ENCODE measurements at regions not wholly inside any gene's neighbourhood (a gene's known extent, or its start where the extent isn't known, plus 50 kb on each side); places are given as distances from the start of the nearest gene placed in this dataset.

- ChIA-PET CTCF (ENCODE audit: unreplicated experiment) (no interaction called here), POLR2A (no interaction called here)
- H3K79me2 ChIP-seq (ENCODE audit: insufficient read depth, low read depth, low read length) = no peaks in the 10 kb centered on the region
- H3K4me3 ChIP-seq (ENCODE audit: low read depth, low read length, poor library complexity, severe bottlenecking) = no peak overlapping the region
- DNase-seq (ENCODE audit: low spot score) = no peak
- no peaks in the 10 kb centered on the region for H3K9me3 ChIP-seq (ENCODE audit: low read length)
- TF ChIP-seq, protein P1, sequence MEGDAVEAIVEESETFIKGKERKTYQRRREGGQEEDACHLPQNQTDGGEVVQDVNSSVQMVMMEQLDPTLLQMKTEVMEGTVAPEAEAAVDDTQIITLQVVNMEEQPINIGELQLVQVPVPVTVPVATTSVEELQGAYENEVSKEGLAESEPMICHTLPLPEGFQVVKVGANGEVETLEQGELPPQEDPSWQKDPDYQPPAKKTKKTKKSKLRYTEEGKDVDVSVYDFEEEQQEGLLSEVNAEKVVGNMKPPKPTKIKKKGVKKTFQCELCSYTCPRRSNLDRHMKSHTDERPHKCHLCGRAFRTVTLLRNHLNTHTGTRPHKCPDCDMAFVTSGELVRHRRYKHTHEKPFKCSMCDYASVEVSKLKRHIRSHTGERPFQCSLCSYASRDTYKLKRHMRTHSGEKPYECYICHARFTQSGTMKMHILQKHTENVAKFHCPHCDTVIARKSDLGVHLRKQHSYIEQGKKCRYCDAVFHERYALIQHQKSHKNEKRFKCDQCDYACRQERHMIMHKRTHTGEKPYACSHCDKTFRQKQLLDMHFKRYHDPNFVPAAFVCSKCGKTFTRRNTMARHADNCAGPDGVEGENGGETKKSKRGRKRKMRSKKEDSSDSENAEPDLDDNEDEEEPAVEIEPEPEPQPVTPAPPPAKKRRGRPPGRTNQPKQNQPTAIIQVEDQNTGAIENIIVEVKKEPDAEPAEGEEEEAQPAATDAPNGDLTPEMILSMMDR (conservative IDR thresholded peaks at IDR 0.05; ENCODE audit: low read length) = no peak
- TF ChIP-seq EZH2phosphoT487 (IDR thresholded peaks at IDR 0.05; ENCODE audit: borderline replicate concordance, low read depth, low read length) = no peak
- intact Hi-C loops (cut with micrococcal nuclease; ENCODE audit: unreplicated experiment) = no loop called here
- no TSS peak for BruUV-seq (replicated peaks)
- H3K36me3 ChIP-seq (ENCODE audit: insufficient read depth, low read length) = no peaks in the 10 kb centered on the region
- H3K9me2 ChIP-seq (ENCODE audit: insufficient read depth, low read length) = no peaks in the 10 kb centered on the region
- no peak overlapping the region for H2AFZ ChIP-seq (ENCODE audit: low read length)
- no peaks in the 10 kb centered on the region for H4K20me1 ChIP-seq (ENCODE audit: insufficient read depth, low read length)
- H3K4me1 ChIP-seq (ENCODE audit: insufficient read depth, low read length, poor library complexity, severe bottlenecking) = no peaks in the 10 kb centered on the region
- H3K4me2 ChIP-seq (ENCODE audit: low read length) = no peak overlapping the region
- no peak overlapping the region for H3K27ac ChIP-seq (ENCODE audit: low read depth, low read length, poor library complexity, severe bottlenecking)
Observed at GRCh38 chr13:81686877-81687276, 1346.0 kb upstream of the SPRY2 start.

- no peak overlapping the region for H2AFZ ChIP-seq (ENCODE audit: low read length)
- TF ChIP-seq, protein P1 (conservative IDR thresholded peaks at IDR 0.05; ENCODE audit: low read length) = no peak
- TF ChIP-seq EZH2phosphoT487 (IDR thresholded peaks at IDR 0.05; ENCODE audit: borderline replicate concordance, low read depth, low read length) = no peak
- no peak overlapping the region for H3K4me2 ChIP-seq (ENCODE audit: low read length)
- intact Hi-C loops (cut with micrococcal nuclease; ENCODE audit: unreplicated experiment) = no loop called here
- no peaks in the 10 kb centered on the region for H3K79me2 ChIP-seq (ENCODE audit: insufficient read depth, low read depth, low read length)
- no TSS peak for BruUV-seq (replicated peaks)
- no peaks in the 10 kb centered on the region for H3K36me3 ChIP-seq (ENCODE audit: insufficient read depth, low read length)
- no peaks in the 10 kb centered on the region for H4K20me1 ChIP-seq (ENCODE audit: insufficient read depth, low read length)
- H3K27ac ChIP-seq (ENCODE audit: low read depth, low read length, poor library complexity, severe bottlenecking) = no peak overlapping the region
- 0 out of 2 replicates have a peak, but pooled peaks cover 6% of the 10 kb centered on the region for H3K9me3 ChIP-seq (ENCODE audit: low read length)
- H3K4me3 ChIP-seq (ENCODE audit: low read depth, low read length, poor library complexity, severe bottlenecking) = no peak overlapping the region
- H3K4me1 ChIP-seq (ENCODE audit: insufficient read depth, low read length, poor library complexity, severe bottlenecking) = no peaks in the 10 kb centered on the region
- POLR2A ChIA-PET = no interaction called here
- DNase-seq (ENCODE audit: low spot score) = no peak
- CTCF ChIA-PET (ENCODE audit: unreplicated experiment) = no interaction called here
- no peaks in the 10 kb centered on the region for H3K9me2 ChIP-seq (ENCODE audit: insufficient read depth, low read length)
Observed at GRCh38 chr13:81683521-81683920, 1342.6 kb upstream of the SPRY2 start.

DNA sequence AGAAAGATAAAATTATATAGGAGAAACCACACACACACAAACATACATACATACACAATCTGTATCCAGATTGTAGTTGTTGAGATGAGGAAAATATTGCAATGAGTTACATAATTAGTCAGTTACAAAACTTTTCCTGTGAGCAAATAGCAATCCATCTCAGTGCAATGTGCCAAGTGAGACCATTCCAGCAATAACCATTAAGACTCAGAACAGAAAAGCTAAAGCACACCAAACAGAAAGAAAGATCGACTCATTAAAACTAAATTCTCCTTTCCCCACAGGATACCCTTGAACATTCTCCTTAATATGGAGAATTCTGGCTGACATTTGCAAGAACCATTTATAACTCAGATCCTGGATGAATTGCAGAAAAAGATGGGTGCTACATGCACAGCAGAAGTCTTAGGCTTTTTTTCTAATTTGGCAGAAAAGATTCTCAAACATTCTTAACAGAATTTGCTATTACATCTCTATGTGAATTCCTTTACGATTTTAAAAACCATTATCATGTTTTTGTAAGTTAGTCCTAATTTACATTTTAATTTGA, 1341.2 kb upstream of the SPRY2 start:
- TF ChIP-seq, protein P1 (conservative IDR thresholded peaks at IDR 0.05; ENCODE audit: low read length) = no peak
- TF ChIP-seq EZH2phosphoT487 (IDR thresholded peaks at IDR 0.05; ENCODE audit: borderline replicate concordance, low read depth, low read length) = no peak
- POLR2A ChIA-PET = interaction anchor here (1.0 kb wide), 1 partner anchor 11 kb away, joined by 3 read pairs; no protein-coding TSS in a partner anchor

More for the DNA sequence above, 1341.2 kb upstream of the SPRY2 start:
- intact Hi-C loops (cut with micrococcal nuclease; ENCODE audit: unreplicated experiment) = no loop called here
- H3K4me1 ChIP-seq (ENCODE audit: insufficient read depth, low read length, poor library complexity, severe bottlenecking) = no peaks in the 10 kb centered on the region
- H3K4me3 ChIP-seq (ENCODE audit: low read depth, low read length, poor library complexity, severe bottlenecking) = no peak overlapping the region
- H3K27ac ChIP-seq (ENCODE audit: low read depth, low read length, poor library complexity, severe bottlenecking) = no peak overlapping the region
- CTCF ChIA-PET (ENCODE audit: unreplicated experiment) = no interaction called here
- no peaks in the 10 kb centered on the region for H4K20me1 ChIP-seq (ENCODE audit: insufficient read depth, low read length)
- H3K79me2 ChIP-seq (ENCODE audit: insufficient read depth, low read depth, low read length) = no peaks in the 10 kb centered on the region
- DNase-seq (ENCODE audit: low spot score) = no peak
- no peak overlapping the region for H2AFZ ChIP-seq (ENCODE audit: low read length)
- H3K36me3 ChIP-seq (ENCODE audit: insufficient read depth, low read length) = no peaks in the 10 kb centered on the region
- no peaks in the 10 kb centered on the region for H3K9me2 ChIP-seq (ENCODE audit: insufficient read depth, low read length)
- no TSS peak for BruUV-seq (replicated peaks)
- H3K9me3 ChIP-seq (ENCODE audit: low read length) = 0 out of 2 replicates have a peak, but pooled peaks cover 13% of the 10 kb centered on the region
- H3K4me2 ChIP-seq (ENCODE audit: low read length) = no peak overlapping the region
